ENCODE measurements at regions not wholly inside any gene's neighbourhood (a gene's known extent, or its start where the extent isn't known, plus 50 kb on each side); places are given as distances from the start of the nearest gene placed in this dataset.

DNA sequence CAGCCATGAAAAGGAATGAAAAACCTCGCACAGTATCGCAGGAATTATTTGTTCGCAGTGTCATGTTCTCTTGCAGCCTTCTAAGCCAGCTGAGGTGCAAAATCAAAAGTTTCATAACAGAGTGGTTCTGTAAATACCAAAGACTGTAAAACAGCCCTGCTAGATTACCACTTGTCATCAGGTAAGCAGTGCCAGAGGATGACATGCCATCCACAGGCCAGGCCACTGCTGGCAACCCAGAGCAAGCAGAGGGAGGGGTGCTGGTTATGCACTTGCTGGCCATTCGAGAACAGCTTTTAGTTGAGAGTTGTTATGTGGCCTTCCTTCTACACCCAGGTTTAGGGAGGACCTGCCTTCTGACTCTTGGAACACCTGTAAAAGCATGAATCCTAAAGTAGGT is 114.3 kb upstream of the MGAT5 start:
- TF ChIP-seq, protein P1, sequence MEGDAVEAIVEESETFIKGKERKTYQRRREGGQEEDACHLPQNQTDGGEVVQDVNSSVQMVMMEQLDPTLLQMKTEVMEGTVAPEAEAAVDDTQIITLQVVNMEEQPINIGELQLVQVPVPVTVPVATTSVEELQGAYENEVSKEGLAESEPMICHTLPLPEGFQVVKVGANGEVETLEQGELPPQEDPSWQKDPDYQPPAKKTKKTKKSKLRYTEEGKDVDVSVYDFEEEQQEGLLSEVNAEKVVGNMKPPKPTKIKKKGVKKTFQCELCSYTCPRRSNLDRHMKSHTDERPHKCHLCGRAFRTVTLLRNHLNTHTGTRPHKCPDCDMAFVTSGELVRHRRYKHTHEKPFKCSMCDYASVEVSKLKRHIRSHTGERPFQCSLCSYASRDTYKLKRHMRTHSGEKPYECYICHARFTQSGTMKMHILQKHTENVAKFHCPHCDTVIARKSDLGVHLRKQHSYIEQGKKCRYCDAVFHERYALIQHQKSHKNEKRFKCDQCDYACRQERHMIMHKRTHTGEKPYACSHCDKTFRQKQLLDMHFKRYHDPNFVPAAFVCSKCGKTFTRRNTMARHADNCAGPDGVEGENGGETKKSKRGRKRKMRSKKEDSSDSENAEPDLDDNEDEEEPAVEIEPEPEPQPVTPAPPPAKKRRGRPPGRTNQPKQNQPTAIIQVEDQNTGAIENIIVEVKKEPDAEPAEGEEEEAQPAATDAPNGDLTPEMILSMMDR (conservative IDR thresholded peaks at IDR 0.05) = no peak
- no peak overlapping the region for H3K4me3 Mint-ChIP-seq
- Histone ChIP-seq H2BK120ac (ENCODE audit: low read depth, low read length, poor library complexity, severe bottlenecking) (no peak overlapping the region), H4K8ac (replicated peaks; ENCODE audit: insufficient read length, low read depth, low read length) (no peak overlapping the region), H2BK15ac (ENCODE audit: low read depth, low read length) (no peak overlapping the region), H3T11ph (ENCODE audit: low read length) (no peak overlapping the region), H2AK5ac (ENCODE audit: insufficient read length, low read length) (no peak overlapping the region), H3K56ac (ENCODE audit: insufficient read length, low read depth, low read length) (no peak overlapping the region), H3K4me2 (ENCODE audit: insufficient read depth, insufficient read length, low read length) (no peak overlapping the region), H3K9ac (ENCODE audit: extremely low read depth, insufficient read length, low read length) (no peak overlapping the region), H2BK5ac (ENCODE audit: insufficient read length, low read length) (no peak overlapping the region), H3K18ac (ENCODE audit: insufficient read length, low read depth, low read length) (no peak overlapping the region), H4K20me1 (ENCODE audit: control insufficient read depth, insufficient read depth, insufficient read length) (no peaks in the 10 kb centered on the region), H3K23me2 (ENCODE audit: insufficient read length, low read depth, low read length, poor library complexity, severe bottlenecking) (no peaks in the 10 kb centered on the region), H2BK20ac (ENCODE audit: low read depth, low read length, poor library complexity, severe bottlenecking) (no peak overlapping the region), H3K27ac (ENCODE audit: insufficient read length, low read depth, low read length) (no peak overlapping the region), H4K5ac (ENCODE audit: insufficient read length, low read depth, low read length) (no peak overlapping the region), H3K14ac (ENCODE audit: insufficient read depth, low read length) (no peak overlapping the region), H3K4ac (ENCODE audit: low read depth, low read length) (no peak overlapping the region), H3K23ac (ENCODE audit: insufficient read length, low read depth, low read length) (no peak overlapping the region), H3K9me3 (ENCODE audit: control insufficient read depth, low read depth, low read length) (no peaks in the 10 kb centered on the region), H2BK12ac (ENCODE audit: insufficient read length, low read depth, low read length) (no peak overlapping the region), H4K91ac (ENCODE audit: insufficient read length, low read depth, low read length) (no peak overlapping the region), H3K4me1 (ENCODE audit: insufficient read depth, low read length) (peaks cover 18% of the 10 kb centered on the region; the same call in 1 of the 2 replicates), H3K79me1 (ENCODE audit: insufficient read depth, low read depth, low read length, poor library complexity, severe bottlenecking) (peaks cover 2% of the 10 kb centered on the region), H3K79me2 (ENCODE audit: insufficient read depth, low read length) (peaks cover 3% of the 10 kb centered on the region; the same call in 1 of the 2 replicates), H3K27me3 (ENCODE audit: insufficient read depth, low read length) (no peaks in the 10 kb centered on the region), H2AFZ (ENCODE audit: low read length) (no peak overlapping the region)
- no peaks in the 10 kb centered on the region for H3K27me3 Mint-ChIP-seq (ENCODE audit: low read depth)
- DNase-seq = no peak
- 0 out of 7 replicates have a peak overlapping the region, but pooled peaks of 1 of the 3 experiments have one; percentile 14 for H3K27ac Mint-ChIP-seq
- peaks cover 67 to 69% of the 10 kb centered on the region in 2 experiments for H3K4me1 Mint-ChIP-seq
- whole genome bisulfite sequencing (ENCODE audit: extremely low coverage, insufficient read length, low lambda C conversion rate) = no CpG with 5 or more reads among the region's 4 CpGs
- H3K36me3 Mint-ChIP-seq (ENCODE audit: insufficient read depth in 1 of 3, low read depth in 3 of 3) = peaks cover 0 to 3% (median 0%) of the 10 kb centered on the region in 3 experiments; a peak in 3 of 7 replicates
- no peaks in the 10 kb centered on the region; a peak in 1 of 5 replicates for H3K9me3 Mint-ChIP-seq
